Neural crest cell (in vitro differentiated cells): ENCODE measurements at regions not wholly inside any gene's neighbourhood (a gene's known extent, or its start where the extent isn't known, plus 50 kb on each side); places are given as distances from the start of the nearest gene placed in this dataset.

ENCODE experiments used
- DNase-seq: peaks from one replicate; pipeline ENCODE4 v3.0.0; 2021; ENCODE audit warnings: low read depth, mixed read lengths, low spot score
- H3K27ac Mint-ChIP-seq: one replicate; pipeline ENCODE4 v1.8.0; 2021; ENCODE audit warnings: mild to moderate bottlenecking, mixed read lengths; ENCODE audit not compliant: unreplicated experiment
- H3K27me3 Mint-ChIP-seq: 2 replicates; pipeline ENCODE4 v1.8.0; 2021; ENCODE audit warnings: low read depth, mild to moderate bottlenecking, mixed read lengths
- H3K36me3 Mint-ChIP-seq: 2 replicates; pipeline ENCODE4 v1.8.0; 2021; ENCODE audit warnings: low read depth, mild to moderate bottlenecking, mixed read lengths
- H3K4me1 Mint-ChIP-seq: 2 replicates; pipeline ENCODE4 v1.8.0; 2021; ENCODE audit warnings: mixed read lengths
- H3K4me3 Mint-ChIP-seq: one replicate; pipeline ENCODE4 v1.8.0; 2021; ENCODE audit warnings: mild to moderate bottlenecking, mixed read lengths
- H3K9me3 Mint-ChIP-seq: 2 replicates; pipeline ENCODE4 v1.8.0; 2021; ENCODE audit warnings: mixed read lengths
- TF ChIP-seq, protein P1 (sequence below): fragments of 200-600 bp; sonication (generic); conservative IDR thresholded peaks from 2 replicates; pipeline ENCODE4 v1.5.0; 2021; ENCODE audit warnings: antibody characterized with exemption, mild to moderate bottlenecking

DNA sequence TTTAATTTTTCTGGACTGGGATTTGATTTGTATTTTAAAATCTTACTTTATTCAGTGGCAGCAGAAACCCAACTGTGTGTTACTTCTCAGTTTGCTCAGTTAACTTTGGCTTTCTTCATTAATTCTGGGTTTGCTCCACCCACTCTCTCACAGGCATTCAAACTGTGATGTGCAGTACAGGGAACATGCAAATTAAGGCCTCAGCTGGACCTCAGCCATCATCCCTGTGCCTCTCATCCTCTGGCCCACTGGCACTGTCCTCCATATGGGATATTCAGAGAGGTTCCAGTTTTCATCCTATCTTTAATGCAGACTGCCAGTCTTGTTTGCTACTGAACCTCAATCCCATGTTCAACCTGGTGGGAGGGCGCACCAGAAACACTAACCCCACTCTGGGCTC lies 743.4 kb upstream of the IGFBP3 start:
- Mint-ChIP-seq H3K27ac (no peak overlapping the region), H3K36me3 (no peaks in the 10 kb centered on the region), H3K27me3 (no peaks in the 10 kb centered on the region), H3K4me1 (no peaks in the 10 kb centered on the region), H3K4me3 (no peak overlapping the region), H3K9me3 (no peaks in the 10 kb centered on the region)
- TF ChIP-seq, protein P1, sequence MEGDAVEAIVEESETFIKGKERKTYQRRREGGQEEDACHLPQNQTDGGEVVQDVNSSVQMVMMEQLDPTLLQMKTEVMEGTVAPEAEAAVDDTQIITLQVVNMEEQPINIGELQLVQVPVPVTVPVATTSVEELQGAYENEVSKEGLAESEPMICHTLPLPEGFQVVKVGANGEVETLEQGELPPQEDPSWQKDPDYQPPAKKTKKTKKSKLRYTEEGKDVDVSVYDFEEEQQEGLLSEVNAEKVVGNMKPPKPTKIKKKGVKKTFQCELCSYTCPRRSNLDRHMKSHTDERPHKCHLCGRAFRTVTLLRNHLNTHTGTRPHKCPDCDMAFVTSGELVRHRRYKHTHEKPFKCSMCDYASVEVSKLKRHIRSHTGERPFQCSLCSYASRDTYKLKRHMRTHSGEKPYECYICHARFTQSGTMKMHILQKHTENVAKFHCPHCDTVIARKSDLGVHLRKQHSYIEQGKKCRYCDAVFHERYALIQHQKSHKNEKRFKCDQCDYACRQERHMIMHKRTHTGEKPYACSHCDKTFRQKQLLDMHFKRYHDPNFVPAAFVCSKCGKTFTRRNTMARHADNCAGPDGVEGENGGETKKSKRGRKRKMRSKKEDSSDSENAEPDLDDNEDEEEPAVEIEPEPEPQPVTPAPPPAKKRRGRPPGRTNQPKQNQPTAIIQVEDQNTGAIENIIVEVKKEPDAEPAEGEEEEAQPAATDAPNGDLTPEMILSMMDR, result no peak
- DNase-seq, result no peak

GRCh38 chr7:46663025-46663424 lies 742.0 kb upstream of the IGFBP3 start:
- DNase-seq, result no peak
- H3K27ac Mint-ChIP-seq, result no peak overlapping the region
- peaks cover 4% of the 10 kb centered on the region for H3K36me3 Mint-ChIP-seq
- no peaks in the 10 kb centered on the region for H3K27me3 Mint-ChIP-seq
- no peak overlapping the region for H3K4me3 Mint-ChIP-seq
- H3K9me3 Mint-ChIP-seq, result peaks cover 8% of the 10 kb centered on the region
- no peaks in the 10 kb centered on the region for H3K4me1 Mint-ChIP-seq
- TF ChIP-seq, protein P1, result no peak

- Mint-ChIP-seq H3K4me1 (no peaks in the 10 kb centered on the region), H3K36me3 (peaks cover 4% of the 10 kb centered on the region), H3K4me3 (no peak overlapping the region), H3K27me3 (no peaks in the 10 kb centered on the region), H3K27ac (no peak overlapping the region), H3K9me3 (peaks cover 8% of the 10 kb centered on the region)
- DNase-seq, result no peak
- TF ChIP-seq, protein P1, result no peak
These were observed 740.4 kb upstream of the IGFBP3 start for GRCh38 chr7:46661431-46661830.

- TF ChIP-seq, protein P1, result no peak
- Mint-ChIP-seq H3K4me3 (no peak overlapping the region), H3K36me3 (peaks cover 4% of the 10 kb centered on the region), H3K27ac (no peak overlapping the region), H3K9me3 (peaks cover 8% of the 10 kb centered on the region), H3K4me1 (no peaks in the 10 kb centered on the region), H3K27me3 (no peaks in the 10 kb centered on the region)
- no peak for DNase-seq
These were observed 739.4 kb upstream of the IGFBP3 start for GRCh38 chr7:46660402-46660980.

- H3K36me3 Mint-ChIP-seq, result peaks cover 4% of the 10 kb centered on the region
- H3K4me3 Mint-ChIP-seq, result no peak overlapping the region
- H3K27me3 Mint-ChIP-seq, result no peaks in the 10 kb centered on the region
- H3K27ac Mint-ChIP-seq, result no peak overlapping the region
- TF ChIP-seq, protein P1, result no peak
- H3K4me1 Mint-ChIP-seq, result no peaks in the 10 kb centered on the region
- DNase-seq, result no peak
- H3K9me3 Mint-ChIP-seq, result peaks cover 8% of the 10 kb centered on the region
These were observed 737.2 kb upstream of the IGFBP3 start for GRCh38 chr7:46658281-46658680.
